ENCODE measurements at regions not wholly inside any gene's neighbourhood (a gene's known extent, or its start where the extent isn't known, plus 50 kb on each side); places are given as distances from the start of the nearest gene placed in this dataset.

- TF ChIP-seq CTCF (IDR thresholded peaks at IDR 0.05; ENCODE audit: low read depth, low read length) = no peak
- peaks cover 10% of the 10 kb centered on the region for H3K4me1 ChIP-seq (ENCODE audit: low read depth)
- H3K27me3 ChIP-seq = no peaks in the 10 kb centered on the region
- DNase-seq (ENCODE audit: low read depth in 1 of 2, low spot score in 1 of 2) = no peak
- H3K9me3 ChIP-seq (ENCODE audit: low read depth) = no peaks in the 10 kb centered on the region
- H3K36me3 ChIP-seq = no peaks in the 10 kb centered on the region
- H3K27ac ChIP-seq = peak overlapping the region; percentile 41
- no peak overlapping the region for H3K4me3 ChIP-seq
Observed at GRCh38 chr2:144595686-144596072, 75.8 kb upstream of the ZEB2 start.

GRCh38 chr2:144595279-144595678, 75.4 kb upstream of the ZEB2 start:
- H3K4me3 ChIP-seq = no peak overlapping the region
- H3K27me3 ChIP-seq = no peaks in the 10 kb centered on the region
- H3K27ac ChIP-seq = no peak overlapping the region
- DNase-seq (ENCODE audit: low read depth in 1 of 2, low spot score in 1 of 2) = no peak
- H3K9me3 ChIP-seq (ENCODE audit: low read depth) = no peaks in the 10 kb centered on the region
- peaks cover 10% of the 10 kb centered on the region for H3K4me1 ChIP-seq (ENCODE audit: low read depth)
- no peaks in the 10 kb centered on the region for H3K36me3 ChIP-seq
- no peak for TF ChIP-seq CTCF (IDR thresholded peaks at IDR 0.05; ENCODE audit: low read depth, low read length)

GRCh38 chr2:144593803-144594202, 73.9 kb upstream of the ZEB2 start:
- H3K27me3 ChIP-seq = no peaks in the 10 kb centered on the region
- peaks cover 10% of the 10 kb centered on the region for H3K4me1 ChIP-seq (ENCODE audit: low read depth)
- no peak overlapping the region for H3K4me3 ChIP-seq
- no peak for DNase-seq (ENCODE audit: low read depth in 1 of 2, low spot score in 1 of 2)
- H3K9me3 ChIP-seq (ENCODE audit: low read depth) = no peaks in the 10 kb centered on the region
- no peak overlapping the region for H3K27ac ChIP-seq
- no peak for TF ChIP-seq CTCF (IDR thresholded peaks at IDR 0.05; ENCODE audit: low read depth, low read length)
- H3K36me3 ChIP-seq = no peaks in the 10 kb centered on the region

- H3K36me3 ChIP-seq = no peaks in the 10 kb centered on the region
- H3K27me3 ChIP-seq = no peaks in the 10 kb centered on the region
- TF ChIP-seq CTCF (IDR thresholded peaks at IDR 0.05; ENCODE audit: low read depth, low read length) = no peak
- no peak for DNase-seq (ENCODE audit: low read depth in 1 of 2, low spot score in 1 of 2)
- no peak overlapping the region for H3K4me3 ChIP-seq
- H3K9me3 ChIP-seq (ENCODE audit: low read depth) = no peaks in the 10 kb centered on the region
- H3K4me1 ChIP-seq (ENCODE audit: low read depth) = peaks cover 10% of the 10 kb centered on the region
- H3K27ac ChIP-seq = no peak overlapping the region
Observed at GRCh38 chr2:144592500-144593256, 72.8 kb upstream of the ZEB2 start.

GRCh38 chr2:144587306-144587705, 67.4 kb upstream of the ZEB2 start:
- DNase-seq (ENCODE audit: low read depth in 1 of 2, low spot score in 1 of 2) = no peak
- H3K4me1 ChIP-seq (ENCODE audit: low read depth) = peaks cover 10% of the 10 kb centered on the region
- no peaks in the 10 kb centered on the region for H3K9me3 ChIP-seq (ENCODE audit: low read depth)
- H3K4me3 ChIP-seq = no peak overlapping the region
- no peak overlapping the region for H3K27ac ChIP-seq
- H3K36me3 ChIP-seq = no peaks in the 10 kb centered on the region
- H3K27me3 ChIP-seq = no peaks in the 10 kb centered on the region
- TF ChIP-seq CTCF (IDR thresholded peaks at IDR 0.05; ENCODE audit: low read depth, low read length) = no peak
